ENCODE measurements at regions not wholly inside any gene's neighbourhood (a gene's known extent, or its start where the extent isn't known, plus 50 kb on each side); places are given as distances from the start of the nearest gene placed in this dataset.

DNA sequence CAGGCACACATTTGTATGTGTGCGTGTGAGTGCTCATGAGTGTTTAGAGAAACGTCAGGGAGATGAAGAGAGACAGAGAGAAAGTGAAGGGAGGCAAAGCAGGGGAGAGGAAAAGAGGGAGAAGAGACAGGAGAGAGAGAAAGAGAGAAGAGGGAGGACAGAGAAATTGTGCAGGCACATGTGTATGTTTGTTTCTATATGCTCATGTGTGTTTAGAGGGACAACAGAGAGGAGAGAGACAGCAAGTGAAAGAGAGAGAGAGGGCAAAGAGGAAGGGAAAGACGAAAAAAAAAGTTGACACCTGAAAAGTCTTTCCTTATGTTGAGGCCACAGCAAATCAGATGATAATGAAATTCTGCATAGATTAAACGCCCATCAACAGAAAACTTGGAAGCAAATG, 541.1 kb downstream of the TNS1 start:
- TF ChIP-seq, protein P1, sequence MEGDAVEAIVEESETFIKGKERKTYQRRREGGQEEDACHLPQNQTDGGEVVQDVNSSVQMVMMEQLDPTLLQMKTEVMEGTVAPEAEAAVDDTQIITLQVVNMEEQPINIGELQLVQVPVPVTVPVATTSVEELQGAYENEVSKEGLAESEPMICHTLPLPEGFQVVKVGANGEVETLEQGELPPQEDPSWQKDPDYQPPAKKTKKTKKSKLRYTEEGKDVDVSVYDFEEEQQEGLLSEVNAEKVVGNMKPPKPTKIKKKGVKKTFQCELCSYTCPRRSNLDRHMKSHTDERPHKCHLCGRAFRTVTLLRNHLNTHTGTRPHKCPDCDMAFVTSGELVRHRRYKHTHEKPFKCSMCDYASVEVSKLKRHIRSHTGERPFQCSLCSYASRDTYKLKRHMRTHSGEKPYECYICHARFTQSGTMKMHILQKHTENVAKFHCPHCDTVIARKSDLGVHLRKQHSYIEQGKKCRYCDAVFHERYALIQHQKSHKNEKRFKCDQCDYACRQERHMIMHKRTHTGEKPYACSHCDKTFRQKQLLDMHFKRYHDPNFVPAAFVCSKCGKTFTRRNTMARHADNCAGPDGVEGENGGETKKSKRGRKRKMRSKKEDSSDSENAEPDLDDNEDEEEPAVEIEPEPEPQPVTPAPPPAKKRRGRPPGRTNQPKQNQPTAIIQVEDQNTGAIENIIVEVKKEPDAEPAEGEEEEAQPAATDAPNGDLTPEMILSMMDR (IDR thresholded peaks at IDR 0.05), result no peak
- no peak for TF ChIP-seq POLR2A (IDR thresholded peaks at IDR 0.05)
